ENCODE measurements at regions not wholly inside any gene's neighbourhood (a gene's known extent, or its start where the extent isn't known, plus 50 kb on each side); places are given as distances from the start of the nearest gene placed in this dataset.

GRCh38 chr4:111466811-111467604, 678.2 kb upstream of the FAM241A start:
- no peak for DNase-seq (ENCODE audit: low read depth in 1 of 2, low spot score in 1 of 2)
- H3K9me3 ChIP-seq: no peaks in the 10 kb centered on the region
- TF ChIP-seq RAD21 (conservative IDR thresholded peaks at IDR 0.05 in 1 of 2, IDR thresholded peaks at IDR 0.05 in 1 of 2): no peak
- TF ChIP-seq HEYL (CRISPR knock-in tag; IDR thresholded peaks at IDR 0.05): no peak
- no peak for TF ChIP-seq HDAC2 (IDR thresholded peaks at IDR 0.05)
- TF ChIP-seq ZFP36 (IDR thresholded peaks at IDR 0.05; ENCODE audit: borderline replicate concordance, partially characterized antibody): no peak
- TF ChIP-seq GATA3 (IDR thresholded peaks at IDR 0.05; ENCODE audit: borderline replicate concordance): no peak
- no peak for TF ChIP-seq EHF (CRISPR knock-in tag; IDR thresholded peaks at IDR 0.05)
- TF ChIP-seq, protein P1, sequence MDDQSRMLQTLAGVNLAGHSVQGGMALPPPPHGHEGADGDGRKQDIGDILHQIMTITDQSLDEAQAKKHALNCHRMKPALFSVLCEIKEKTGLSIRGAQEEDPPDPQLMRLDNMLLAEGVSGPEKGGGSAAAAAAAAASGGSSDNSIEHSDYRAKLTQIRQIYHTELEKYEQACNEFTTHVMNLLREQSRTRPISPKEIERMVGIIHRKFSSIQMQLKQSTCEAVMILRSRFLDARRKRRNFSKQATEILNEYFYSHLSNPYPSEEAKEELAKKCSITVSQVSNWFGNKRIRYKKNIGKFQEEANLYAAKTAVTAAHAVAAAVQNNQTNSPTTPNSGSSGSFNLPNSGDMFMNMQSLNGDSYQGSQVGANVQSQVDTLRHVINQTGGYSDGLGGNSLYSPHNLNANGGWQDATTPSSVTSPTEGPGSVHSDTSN (IDR thresholded peaks at IDR 0.05): no peak
- no peak for TF ChIP-seq JUNB (IDR thresholded peaks at IDR 0.05)
- TF ChIP-seq CBX8 (IDR thresholded peaks at IDR 0.05): no peak
- no peak for TF ChIP-seq ZSCAN20 (CRISPR knock-in tag; IDR thresholded peaks at IDR 0.05)
- TF ChIP-seq RARB (CRISPR knock-in tag; IDR thresholded peaks at IDR 0.05): no peak
- no peak for TF ChIP-seq FOXS1 (CRISPR knock-in tag; IDR thresholded peaks at IDR 0.05)
- no peak for TF ChIP-seq ESRRA (IDR thresholded peaks at IDR 0.05; ENCODE audit: borderline replicate concordance, low read length)
- no peak for TF ChIP-seq ZC3H11A (IDR thresholded peaks at IDR 0.05)
- ATAC-seq: no peak
- ChIA-PET POLR2A (no interaction called here), CTCF (no interaction called here)
- FAIRE-seq: no peak
- no peak overlapping the region for H3K4me2 ChIP-seq
- no peaks in the 10 kb centered on the region for H3K4me1 ChIP-seq
- WGBS (ENCODE audit: missing lambda C conversion rate): 38% methylated on average over 2 of the region's 2 CpGs
- H3K27ac ChIP-seq: no peak overlapping the region
- H3K4me3 ChIP-seq: no peak overlapping the region

GRCh38 chr4:111475001-111475400, 670.3 kb upstream of the FAM241A start:
- Histone ChIP-seq H3K4me3 (no peak overlapping the region), H3K4me1 (no peaks in the 10 kb centered on the region), H3K9me3 (no peaks in the 10 kb centered on the region), H3K27ac (no peak overlapping the region), H3K4me2 (no peak overlapping the region)
- peak in 1 of 2 experiments; percentile 47; a peak in 1 of 6 replicates for ATAC-seq
- POLR2A ChIA-PET: no interaction called here
- peak in 1 of 2 experiments; percentile 26 for DNase-seq (ENCODE audit: low read depth in 1 of 2, low spot score in 1 of 2)
- 37% methylated on average over 5 of the region's 5 CpGs for WGBS (ENCODE audit: missing lambda C conversion rate)
- no peak for FAIRE-seq
- TF ChIP-seq KDM5A (IDR thresholded peaks at IDR 0.05): no peak
- no peak for TF ChIP-seq RFX5 (IDR thresholded peaks at IDR 0.05)
- TF ChIP-seq, protein P2, sequence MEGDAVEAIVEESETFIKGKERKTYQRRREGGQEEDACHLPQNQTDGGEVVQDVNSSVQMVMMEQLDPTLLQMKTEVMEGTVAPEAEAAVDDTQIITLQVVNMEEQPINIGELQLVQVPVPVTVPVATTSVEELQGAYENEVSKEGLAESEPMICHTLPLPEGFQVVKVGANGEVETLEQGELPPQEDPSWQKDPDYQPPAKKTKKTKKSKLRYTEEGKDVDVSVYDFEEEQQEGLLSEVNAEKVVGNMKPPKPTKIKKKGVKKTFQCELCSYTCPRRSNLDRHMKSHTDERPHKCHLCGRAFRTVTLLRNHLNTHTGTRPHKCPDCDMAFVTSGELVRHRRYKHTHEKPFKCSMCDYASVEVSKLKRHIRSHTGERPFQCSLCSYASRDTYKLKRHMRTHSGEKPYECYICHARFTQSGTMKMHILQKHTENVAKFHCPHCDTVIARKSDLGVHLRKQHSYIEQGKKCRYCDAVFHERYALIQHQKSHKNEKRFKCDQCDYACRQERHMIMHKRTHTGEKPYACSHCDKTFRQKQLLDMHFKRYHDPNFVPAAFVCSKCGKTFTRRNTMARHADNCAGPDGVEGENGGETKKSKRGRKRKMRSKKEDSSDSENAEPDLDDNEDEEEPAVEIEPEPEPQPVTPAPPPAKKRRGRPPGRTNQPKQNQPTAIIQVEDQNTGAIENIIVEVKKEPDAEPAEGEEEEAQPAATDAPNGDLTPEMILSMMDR (IDR thresholded peaks at IDR 0.05): 0 out of 3 replicates have a peak, but pooled peaks have one; percentile 11
- peak in 1 of 2 experiments; percentile 35; a peak in 2 of 5 replicates for TF ChIP-seq RAD21 (conservative IDR thresholded peaks at IDR 0.05 in 1 of 2, IDR thresholded peaks at IDR 0.05 in 1 of 2)
- no peak for TF ChIP-seq ZSCAN20 (CRISPR knock-in tag; IDR thresholded peaks at IDR 0.05)
- CTCF ChIA-PET: no interaction called here

- Histone ChIP-seq H3K27ac (no peak overlapping the region), H3K4me3 (no peak overlapping the region), H3K4me1 (no peaks in the 10 kb centered on the region), H3K9me3 (no peaks in the 10 kb centered on the region), H3K4me2 (no peak overlapping the region)
- FAIRE-seq: no peak
- no peak for DNase-seq (ENCODE audit: low read depth in 1 of 2, low spot score in 1 of 2)
- POLR2A ChIA-PET: no interaction called here
- TF ChIP-seq HMGXB4 (CRISPR knock-in tag; IDR thresholded peaks at IDR 0.05; ENCODE audit: borderline replicate concordance): no peak
- TF ChIP-seq EP300 (IDR thresholded peaks at IDR 0.05): no peak
- no peak for TF ChIP-seq GATA3 (IDR thresholded peaks at IDR 0.05; ENCODE audit: borderline replicate concordance)
- no peak for TF ChIP-seq NFE2L2 (conservative IDR thresholded peaks at IDR 0.05; ENCODE audit: low read length)
- no peak for TF ChIP-seq KDM1A (IDR thresholded peaks at IDR 0.05; ENCODE audit: low read depth)
- TF ChIP-seq SMC3 (IDR thresholded peaks at IDR 0.05): no peak
- TF ChIP-seq, protein P3, sequence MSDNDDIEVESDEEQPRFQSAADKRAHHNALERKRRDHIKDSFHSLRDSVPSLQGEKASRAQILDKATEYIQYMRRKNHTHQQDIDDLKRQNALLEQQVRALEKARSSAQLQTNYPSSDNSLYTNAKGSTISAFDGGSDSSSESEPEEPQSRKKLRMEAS (IDR thresholded peaks at IDR 0.05): no peak
- TF ChIP-seq, protein P4, sequence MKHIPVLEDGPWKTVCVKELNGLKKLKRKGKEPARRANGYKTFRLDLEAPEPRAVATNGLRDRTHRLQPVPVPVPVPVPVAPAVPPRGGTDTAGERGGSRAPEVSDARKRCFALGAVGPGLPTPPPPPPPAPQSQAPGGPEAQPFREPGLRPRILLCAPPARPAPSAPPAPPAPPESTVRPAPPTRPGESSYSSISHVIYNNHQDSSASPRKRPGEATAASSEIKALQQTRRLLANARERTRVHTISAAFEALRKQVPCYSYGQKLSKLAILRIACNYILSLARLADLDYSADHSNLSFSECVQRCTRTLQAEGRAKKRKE (CRISPR knock-in tag; IDR thresholded peaks at IDR 0.05; ENCODE audit: low read depth): no peak
- TF ChIP-seq CBX2 (IDR thresholded peaks at IDR 0.05; ENCODE audit: borderline replicate concordance, low read depth): no peak
- TF ChIP-seq EHMT2 (IDR thresholded peaks at IDR 0.05; ENCODE audit: low read depth): no peak
- TF ChIP-seq RFX5 (IDR thresholded peaks at IDR 0.05): no peak
- TF ChIP-seq RNF2 (IDR thresholded peaks at IDR 0.05; ENCODE audit: borderline replicate concordance, low read depth): no peak
- TF ChIP-seq PHF8 (IDR thresholded peaks at IDR 0.05; ENCODE audit: borderline replicate concordance, low read depth): no peak
- TF ChIP-seq NPAS2 (CRISPR knock-in tag; IDR thresholded peaks at IDR 0.05; ENCODE audit: borderline replicate concordance): no peak
- no peak for TF ChIP-seq ESRRA (IDR thresholded peaks at IDR 0.05; ENCODE audit: borderline replicate concordance, low read length)
- CTCF ChIA-PET: no interaction called here
- 15% methylated on average over 1 of the region's 1 CpG for WGBS (ENCODE audit: missing lambda C conversion rate)
- no peak for ATAC-seq
These were observed 669.6 kb upstream of the FAM241A start for GRCh38 chr4:111475666-111476065.
